MM.1S (cell line): ENCODE measurements at regions not wholly inside any gene's neighbourhood (a gene's known extent, or its start where the extent isn't known, plus 50 kb on each side); places are given as distances from the start of the nearest gene placed in this dataset.

ENCODE experiments used
- CTCF ChIP-seq: fragments of 300-600 bp; sonication (generic); IDR thresholded peaks from 2 replicates; pipeline ENCODE4 v1.5.1; 2016; ENCODE audit warnings: antibody characterized with exemption, low read length, mixed read lengths
- EZH2 ChIP-seq: fragments of 300-600 bp; sonication (generic); optimal IDR thresholded peaks from 2 replicates; pipeline ENCODE3; 2017; ENCODE audit warnings: low read depth, mild to moderate bottlenecking, antibody characterized with exemption, low read length, mixed read lengths

- TF ChIP-seq CTCF (no peak), EZH2 (no peak)
Observed at GRCh38 chr6:41413250-41413649, 77.8 kb downstream of the NCR2 start.
